CMK (cell line): ENCODE measurements at regions not wholly inside any gene's neighbourhood (a gene's known extent, or its start where the extent isn't known, plus 50 kb on each side); places are given as distances from the start of the nearest gene placed in this dataset.

Experiments
- DNase-seq: peaks from one replicate; pipeline ENCODE4 v3.0.0-alpha.2; 2010; ENCODE audit warnings: low read depth

DNA sequence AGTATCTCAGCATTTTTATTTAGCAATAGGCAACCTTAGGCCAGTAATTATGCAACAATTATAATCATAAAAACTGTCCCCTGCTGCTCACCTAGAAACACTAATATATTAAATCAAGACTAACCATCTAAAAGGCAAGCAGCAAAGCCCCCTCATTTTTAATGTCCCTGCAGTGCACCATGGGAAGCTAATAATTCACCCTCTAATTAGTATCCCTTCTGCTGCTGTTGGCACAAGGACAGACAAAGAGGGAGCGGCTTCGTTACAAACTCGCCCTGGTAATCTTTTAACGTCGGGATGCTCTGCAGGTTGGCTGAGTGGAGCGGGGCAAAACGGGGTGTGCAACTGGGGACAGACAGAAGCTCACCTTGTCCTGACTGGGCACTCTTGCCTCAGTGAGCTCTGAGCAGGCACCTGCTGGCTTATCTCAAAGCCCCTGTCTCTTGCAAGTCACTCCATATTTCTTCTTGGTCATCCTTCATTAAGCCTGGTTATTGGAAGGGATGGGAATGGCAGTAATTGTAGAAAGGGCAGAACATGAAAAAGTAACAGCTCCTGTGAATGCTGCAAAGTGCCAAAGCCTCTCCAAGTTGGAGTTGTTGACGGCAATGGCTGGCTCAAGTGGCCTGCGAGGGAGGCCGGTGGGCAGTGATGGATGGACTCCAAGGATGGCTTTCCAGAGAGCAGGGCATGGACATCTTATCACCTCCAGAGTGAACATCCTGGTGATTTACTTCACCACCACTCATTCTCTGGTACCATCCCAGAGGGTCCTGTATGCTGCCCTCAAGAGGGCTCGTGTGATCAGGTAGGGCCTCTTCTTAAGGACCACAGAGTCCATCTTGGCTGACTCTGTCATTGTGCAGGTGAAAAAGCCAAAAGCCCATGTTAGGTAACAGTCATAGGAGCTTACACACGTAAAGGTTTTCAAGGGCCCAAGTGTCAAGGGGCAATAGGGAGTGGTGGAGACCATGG is 219.6 kb upstream of the N4BP1 start:
- DNase-seq, result no peak

DNA sequence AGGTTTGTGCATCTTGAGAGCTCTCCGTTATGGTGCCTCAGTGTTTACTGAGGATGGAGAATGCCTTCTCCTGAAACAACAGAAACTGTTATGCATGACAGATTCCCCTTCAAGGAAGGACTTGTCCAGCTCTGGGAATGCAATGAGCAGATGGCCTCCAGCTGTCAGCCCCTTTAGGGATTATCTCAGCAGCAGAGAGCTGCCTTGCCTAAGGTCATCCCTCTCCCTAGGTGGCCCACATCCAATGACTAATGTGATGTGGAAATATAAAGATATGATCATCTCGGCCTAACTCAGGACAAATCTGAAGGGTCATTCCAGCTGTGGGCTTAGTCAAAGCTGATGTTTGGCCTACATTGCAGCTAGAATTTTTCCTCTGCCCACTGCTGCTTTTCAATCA is 214.3 kb upstream of the N4BP1 start:
- DNase-seq, result no peak

DNA sequence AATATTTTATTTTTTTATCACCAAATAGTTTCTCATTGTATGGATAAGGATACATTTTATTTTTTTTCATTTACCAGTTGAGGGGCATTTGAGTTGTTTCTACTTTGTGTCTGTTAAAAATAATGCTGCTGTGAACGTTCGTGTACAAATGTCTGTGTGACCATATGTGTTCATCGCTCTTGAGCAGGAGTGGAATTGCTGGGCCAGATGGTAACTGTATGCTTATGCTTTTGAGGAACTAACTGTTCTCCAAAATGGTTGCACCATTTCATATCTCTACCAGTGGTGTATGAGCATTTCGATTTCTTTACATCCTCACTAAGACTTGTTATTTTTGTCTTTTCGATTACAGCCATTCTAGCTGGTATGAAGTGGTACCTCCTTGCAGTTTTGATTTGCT is 212.5 kb upstream of the N4BP1 start:
- DNase-seq, result no peak

DNA sequence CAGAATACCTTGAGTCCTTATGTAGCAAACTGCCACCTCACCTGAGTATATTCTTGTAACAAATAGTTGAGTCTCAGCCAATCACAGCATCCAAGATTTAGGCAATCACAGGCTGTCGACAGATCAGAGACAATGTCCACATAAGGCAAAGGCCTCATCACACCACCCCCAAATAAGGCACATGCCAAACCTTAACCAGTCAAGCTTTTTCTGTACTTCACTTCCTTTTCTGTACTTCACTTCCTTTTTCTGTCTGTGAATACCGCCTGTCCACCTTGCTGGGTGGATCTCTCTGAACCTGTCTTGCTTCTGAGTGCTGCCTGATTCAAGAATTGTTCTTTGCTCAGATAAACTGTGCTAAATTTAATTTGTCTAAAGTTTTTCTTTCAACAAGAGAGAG is 210.4 kb upstream of the N4BP1 start:
- DNase-seq, result no peak

DNA sequence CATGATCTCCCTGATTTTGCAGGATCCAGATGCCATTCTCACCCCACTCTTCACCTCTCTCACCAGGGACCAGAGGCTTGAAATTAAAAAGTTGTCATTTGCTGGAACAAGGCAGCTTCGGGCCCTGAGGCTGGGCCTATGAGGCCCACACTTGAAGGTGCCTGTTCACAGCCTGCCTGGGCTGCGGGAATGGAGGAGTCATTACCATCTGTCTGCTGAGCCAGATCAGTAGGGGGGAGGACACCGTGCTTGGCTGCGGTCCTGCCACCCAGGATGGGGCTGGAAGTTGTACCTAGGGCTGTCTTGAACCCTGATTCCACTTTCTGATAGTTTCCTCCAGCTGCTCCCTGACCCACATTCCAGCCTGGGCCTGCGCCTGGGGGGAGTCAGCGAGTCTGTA is 208.3 kb upstream of the N4BP1 start:
- DNase-seq, result no peak

- no peak for DNase-seq
Observed at GRCh38 chr16:48817032-48817431, 207.1 kb upstream of the N4BP1 start.

- DNase-seq, result no peak
Observed at GRCh38 chr16:48816393-48816792, 206.4 kb upstream of the N4BP1 start.

GRCh38 chr16:48814994-48815393 is 205.0 kb upstream of the N4BP1 start:
- DNase-seq, result no peak

DNA sequence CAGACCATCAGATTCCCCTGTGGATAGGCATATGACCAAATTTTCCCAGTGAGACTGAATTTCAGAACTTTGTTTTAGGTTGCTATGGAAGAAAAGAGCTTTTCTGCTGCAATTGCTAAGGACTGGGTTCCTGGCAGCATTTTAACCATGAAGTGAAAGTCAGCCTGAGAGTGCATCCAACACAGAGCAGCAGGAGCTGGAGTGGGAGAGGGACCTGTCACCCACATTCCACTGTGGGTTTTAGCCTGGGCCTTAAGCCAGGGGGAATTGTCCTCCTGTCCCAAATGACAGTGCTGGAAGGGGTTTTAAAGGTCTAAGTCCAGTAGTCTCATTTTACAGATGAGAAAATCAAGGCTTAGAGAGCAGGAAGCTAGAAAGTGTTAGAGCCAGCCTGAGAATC is 203.5 kb upstream of the N4BP1 start:
- DNase-seq, result no peak

- no peak for DNase-seq
Observed at GRCh38 chr16:48812856-48813255, 202.9 kb upstream of the N4BP1 start.

DNA sequence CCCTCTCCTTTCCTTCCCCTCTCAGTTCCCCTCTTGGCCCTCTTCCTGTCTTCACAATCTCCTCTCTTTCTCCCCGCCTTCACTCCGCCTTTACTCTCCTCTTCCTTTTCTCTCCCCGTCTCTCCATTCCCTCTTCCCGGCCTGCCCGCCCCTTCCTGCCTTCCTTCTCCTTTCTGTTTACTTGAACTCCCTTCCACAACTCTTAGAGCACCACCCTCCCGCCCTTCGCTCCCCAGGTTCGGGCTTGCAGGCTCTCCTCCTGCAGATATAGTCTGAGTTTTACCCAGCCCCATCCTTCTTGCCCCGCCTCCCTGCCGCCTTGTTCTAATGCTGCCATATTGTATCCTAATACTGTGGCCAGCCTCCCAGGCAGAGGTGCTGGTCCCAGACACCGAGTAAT is 201.5 kb upstream of the N4BP1 start:
- no peak for DNase-seq

DNA sequence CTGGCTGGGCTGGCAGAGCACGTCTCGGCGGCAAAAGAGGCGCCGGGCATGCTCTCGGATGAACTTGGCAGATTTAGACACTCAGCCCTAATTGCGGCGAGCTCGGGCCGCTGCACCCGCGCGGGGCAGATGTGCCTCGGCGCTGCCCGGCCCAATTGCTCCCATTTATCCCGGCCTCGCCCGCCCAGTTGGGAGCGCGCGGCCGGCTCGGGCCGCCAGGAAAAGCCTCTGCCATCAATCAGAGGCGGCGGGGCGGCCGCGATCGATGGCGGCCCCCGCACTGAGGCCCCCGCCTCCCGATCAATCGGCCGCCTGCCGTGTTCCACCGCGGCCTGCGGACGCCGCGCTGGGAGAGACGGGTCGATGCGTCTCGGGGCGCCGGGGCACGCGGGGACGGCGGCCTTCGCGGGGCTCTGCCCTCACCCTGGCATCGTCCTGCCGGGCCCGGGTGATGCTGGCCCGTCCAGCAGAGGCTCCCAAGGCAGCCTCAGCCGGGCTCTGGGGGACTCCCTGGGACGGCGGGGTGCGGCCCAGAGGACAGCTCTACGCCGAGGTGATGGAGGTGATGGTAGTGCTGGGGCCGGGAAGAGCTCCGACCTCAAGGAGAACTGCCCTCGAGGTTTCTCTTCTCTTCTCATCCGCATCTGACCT is 200.9 kb upstream of the N4BP1 start:
- DNase-seq, result no peak

DNA sequence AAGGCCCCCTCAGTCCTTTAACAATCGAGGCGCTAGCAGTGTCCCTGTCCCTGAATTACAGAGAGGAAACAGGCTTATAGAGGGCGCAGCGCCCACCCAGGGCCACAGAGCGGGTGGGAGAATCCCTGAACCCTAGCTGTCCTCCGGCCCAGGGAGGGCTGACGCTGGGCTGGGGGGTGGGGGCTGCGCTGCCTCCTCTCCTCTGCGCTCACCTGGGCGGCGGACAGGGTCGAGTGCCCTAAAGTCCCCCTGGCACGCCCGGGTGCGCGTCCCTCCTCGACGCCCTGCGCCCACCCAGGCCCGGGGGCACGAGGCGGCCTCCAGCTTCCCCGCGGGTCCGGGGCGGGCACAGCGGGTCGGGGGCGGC is 200.4 kb upstream of the N4BP1 start:
- no peak for DNase-seq

DNA sequence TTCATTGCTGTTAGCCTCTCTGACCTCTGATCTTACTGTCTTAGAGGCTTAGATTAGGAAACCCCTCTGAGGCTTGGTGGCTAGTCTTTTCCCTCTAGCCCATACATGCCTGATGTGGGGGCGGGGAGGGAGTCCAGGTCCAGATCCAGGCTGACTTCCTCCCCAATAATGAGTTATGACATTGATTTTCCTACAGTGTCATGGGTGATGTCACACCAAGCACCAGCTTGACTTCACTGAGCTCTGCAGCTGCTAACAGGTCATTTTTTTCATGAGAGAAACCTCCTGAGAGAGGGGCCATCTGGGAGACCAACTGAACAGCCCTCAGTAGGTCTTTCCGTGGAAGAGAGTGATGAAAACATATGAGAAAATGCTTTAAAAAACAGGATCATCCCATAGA is 180.2 kb upstream of the N4BP1 start:
- DNase-seq, result no peak

DNA sequence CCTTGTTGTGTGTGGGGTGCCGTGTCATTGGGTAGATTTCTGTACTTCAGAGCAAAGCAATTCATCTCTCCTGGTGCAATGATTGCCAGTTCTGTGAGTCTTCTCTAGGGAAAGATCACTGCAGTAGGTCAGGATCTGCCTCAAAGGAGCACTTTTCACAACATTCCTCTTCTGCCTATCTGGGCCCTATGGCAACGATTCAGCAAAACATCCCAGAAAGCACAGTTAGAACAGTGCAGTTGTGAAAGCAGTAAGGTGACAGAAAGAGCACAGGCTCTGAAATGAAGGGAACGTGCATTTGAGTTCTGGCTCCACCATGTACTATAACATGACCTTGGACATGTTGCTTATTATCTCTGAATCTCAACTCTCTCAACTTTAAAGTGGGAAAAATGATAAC is 178.5 kb upstream of the N4BP1 start:
- no peak for DNase-seq

DNA sequence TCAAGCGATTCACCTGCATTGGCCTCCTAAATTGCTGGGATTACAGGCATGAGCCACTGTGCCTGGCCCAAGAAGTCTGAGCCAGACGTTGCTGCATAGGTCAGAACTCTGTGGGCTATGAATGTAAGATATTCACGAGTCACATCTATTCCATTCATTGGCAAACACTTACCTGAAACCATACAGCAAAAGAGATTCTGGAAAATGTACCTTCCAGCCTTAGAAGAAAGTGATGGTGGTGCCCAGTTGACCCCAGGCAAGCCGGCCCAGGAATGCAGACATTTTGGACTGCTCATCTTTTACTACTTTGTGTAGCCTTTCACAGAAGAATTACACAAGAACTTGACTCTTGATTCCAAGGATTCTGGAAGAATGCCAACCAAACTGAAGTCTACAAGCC is 135.6 kb upstream of the N4BP1 start:
- DNase-seq, result no peak

GRCh38 chr16:48740964-48741363 is 131.0 kb upstream of the N4BP1 start:
- DNase-seq, result no peak

- no peak for DNase-seq
Observed at GRCh38 chr16:48734220-48734619, 124.2 kb upstream of the N4BP1 start.

- no peak for DNase-seq
Observed at GRCh38 chr16:48704710-48705109, 94.7 kb upstream of the N4BP1 start.

GRCh38 chr16:48687421-48688038 is 77.5 kb upstream of the N4BP1 start:
- DNase-seq, result peak; percentile 36

GRCh38 chr16:48684148-48684547 is 74.2 kb upstream of the N4BP1 start:
- DNase-seq, result no peak

GRCh38 chr16:48682971-48683370 is 73.0 kb upstream of the N4BP1 start:
- no peak for DNase-seq

- DNase-seq, result no peak
Observed at GRCh38 chr16:48681520-48681919, 71.5 kb upstream of the N4BP1 start.
